ENCODE measurements at regions not wholly inside any gene's neighbourhood (a gene's known extent, or its start where the extent isn't known, plus 50 kb on each side); places are given as distances from the start of the nearest gene placed in this dataset.

- Histone ChIP-seq H4K20me1 (replicated peaks; ENCODE audit: control insufficient read depth, insufficient read depth, low read length) (no peaks in the 10 kb centered on the region), H2AFZ (ENCODE audit: low read depth, low read length) (no peak overlapping the region), H3K36me3 (ENCODE audit: control insufficient read depth, insufficient read depth, low read length) (no peaks in the 10 kb centered on the region), H3K27ac (ENCODE audit: extremely low read depth, low read depth, low read length) (no peak overlapping the region), H3K4me2 (ENCODE audit: insufficient read depth, low read length) (no peak overlapping the region), H3K4me3 (no peak overlapping the region), H3K9me1 (ENCODE audit: control insufficient read depth, insufficient read depth, low read length) (no peaks in the 10 kb centered on the region), H3K79me2 (ENCODE audit: control insufficient read depth, insufficient read depth, low read length) (no peaks in the 10 kb centered on the region), H3K9ac (ENCODE audit: insufficient read depth in 1 of 2, low read depth in 2 of 2, low read length in 2 of 2) (no peak overlapping the region), H3K4me1 (replicated peaks in 1 of 2; ENCODE audit: control insufficient read depth in 2 of 2, insufficient read depth in 2 of 2, low read length in 2 of 2) (no peaks in the 10 kb centered on the region), H3K27me3 (ENCODE audit: control insufficient read depth in 2 of 2, insufficient read depth in 2 of 2, low read length in 2 of 2) (no peaks in the 10 kb centered on the region), H3K9me3 (replicated peaks; ENCODE audit: control insufficient read depth, insufficient read depth, low read depth, low read length) (no peaks in the 10 kb centered on the region; the same call in 1 of the 2 replicates)
- DNase-seq (ENCODE audit: extremely low read depth in 1 of 4, low spot score in 3 of 4) (no peak), ATAC-seq (no peak), FAIRE-seq (no peak)
- WGBS (ENCODE audit: insufficient coverage, low coverage, missing lambda C conversion rate) = 0% methylated on average over 2 of the region's 2 CpGs
- ChIA-PET CTCF (ENCODE audit: low intra/inter-chr PET ratio) (no interaction called here), POLR2A (no interaction called here)
- in situ Hi-C loops (cut with MboI) (no loop called here), intact Hi-C loops (cut with micrococcal nuclease) (no loop called here)
- no TSS peak for BruUV-seq (replicated peaks)
- TF ChIP-seq ZFX (CRISPR knock-in tag; IDR thresholded peaks at IDR 0.05) (no peak), ZNF318 (IDR thresholded peaks at IDR 0.05; ENCODE audit: borderline replicate concordance in 1 of 2, low read depth in 1 of 2) (no peak), HDAC1 (IDR thresholded peaks at IDR 0.05) (no peak), NFATC3 (IDR thresholded peaks at IDR 0.05) (no peak), RAD51 (IDR thresholded peaks at IDR 0.05; ENCODE audit: borderline replicate concordance, low read depth) (no peak), PTTG1 (tag; IDR thresholded peaks at IDR 0.05; ENCODE audit: low read depth) (no peak), NRF1 (conservative IDR thresholded peaks at IDR 0.05 in 1 of 2, IDR thresholded peaks at IDR 0.05 in 1 of 2) (no peak)
Measured at GRCh38 chr5:121386334-121386733, 465.3 kb upstream of the FTMT start.

Measured in K562 (cell line).